Bronchial epithelial cell (primary cell): ENCODE measurements at regions not wholly inside any gene's neighbourhood (a gene's known extent, or its start where the extent isn't known, plus 50 kb on each side); places are given as distances from the start of the nearest gene placed in this dataset.

ENCODE experiments used
- DNase-seq: peaks from one replicate; pipeline ENCODE4 v3.0.0-alpha.2; 2010; ENCODE audit warnings: low read depth
- FAIRE-seq: peaks from 2 replicates; lab custom pipeline; 2011; peaks lifted over from hg19 to GRCh38; lab: Jason Lieb, UNC
- H3K27me3 ChIP-seq: 2 replicates; pipeline ENCODE4 v1.5.1; 2011; ENCODE audit warnings: low read length; ENCODE audit not compliant: control insufficient read depth, insufficient read depth
- H3K36me3 ChIP-seq: 2 replicates; pipeline ENCODE4 v1.5.1; 2011; ENCODE audit warnings: low read length; ENCODE audit not compliant: control insufficient read depth, insufficient read depth
- H3K4me3 ChIP-seq: 2 replicates; pipeline ENCODE4 v1.5.1; 2011; ENCODE audit warnings: mild to moderate bottlenecking, low read depth, low read length, control low read depth
- TF ChIP-seq, protein P1 (sequence below): IDR thresholded peaks from 2 replicates; pipeline ENCODE4 v1.5.1; 2011; ENCODE audit warnings: mild to moderate bottlenecking, moderate library complexity, low read length, control low read depth, inconsistent platforms; ENCODE audit not compliant: insufficient read depth, severe bottlenecking

DNA sequence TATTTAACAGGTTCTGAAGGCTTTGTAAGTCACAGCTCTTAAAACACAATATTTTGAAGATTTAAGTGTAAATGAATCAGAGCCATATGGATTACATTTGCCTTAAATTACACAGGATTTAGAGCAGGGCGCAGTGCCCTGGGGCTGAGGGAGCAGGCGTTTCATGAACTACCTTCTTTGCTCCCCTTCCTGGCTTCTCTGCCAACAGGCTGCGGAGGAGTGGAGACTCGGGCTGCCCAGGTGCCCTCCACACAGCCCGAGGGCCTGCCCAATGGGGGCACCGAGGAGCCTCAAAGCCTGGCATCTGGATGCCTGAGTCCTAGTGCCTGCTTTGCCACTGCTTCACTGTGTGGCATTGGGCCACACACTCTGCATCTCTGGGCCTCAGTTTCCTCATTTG is 90.6 kb upstream of the HAND1 start:
- no peaks in the 10 kb centered on the region for H3K27me3 ChIP-seq
- no peaks in the 10 kb centered on the region for H3K36me3 ChIP-seq
- DNase-seq, result no peak
- TF ChIP-seq, protein P1, sequence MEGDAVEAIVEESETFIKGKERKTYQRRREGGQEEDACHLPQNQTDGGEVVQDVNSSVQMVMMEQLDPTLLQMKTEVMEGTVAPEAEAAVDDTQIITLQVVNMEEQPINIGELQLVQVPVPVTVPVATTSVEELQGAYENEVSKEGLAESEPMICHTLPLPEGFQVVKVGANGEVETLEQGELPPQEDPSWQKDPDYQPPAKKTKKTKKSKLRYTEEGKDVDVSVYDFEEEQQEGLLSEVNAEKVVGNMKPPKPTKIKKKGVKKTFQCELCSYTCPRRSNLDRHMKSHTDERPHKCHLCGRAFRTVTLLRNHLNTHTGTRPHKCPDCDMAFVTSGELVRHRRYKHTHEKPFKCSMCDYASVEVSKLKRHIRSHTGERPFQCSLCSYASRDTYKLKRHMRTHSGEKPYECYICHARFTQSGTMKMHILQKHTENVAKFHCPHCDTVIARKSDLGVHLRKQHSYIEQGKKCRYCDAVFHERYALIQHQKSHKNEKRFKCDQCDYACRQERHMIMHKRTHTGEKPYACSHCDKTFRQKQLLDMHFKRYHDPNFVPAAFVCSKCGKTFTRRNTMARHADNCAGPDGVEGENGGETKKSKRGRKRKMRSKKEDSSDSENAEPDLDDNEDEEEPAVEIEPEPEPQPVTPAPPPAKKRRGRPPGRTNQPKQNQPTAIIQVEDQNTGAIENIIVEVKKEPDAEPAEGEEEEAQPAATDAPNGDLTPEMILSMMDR, result no peak
- no peak for FAIRE-seq
- no peak overlapping the region for H3K4me3 ChIP-seq

DNA sequence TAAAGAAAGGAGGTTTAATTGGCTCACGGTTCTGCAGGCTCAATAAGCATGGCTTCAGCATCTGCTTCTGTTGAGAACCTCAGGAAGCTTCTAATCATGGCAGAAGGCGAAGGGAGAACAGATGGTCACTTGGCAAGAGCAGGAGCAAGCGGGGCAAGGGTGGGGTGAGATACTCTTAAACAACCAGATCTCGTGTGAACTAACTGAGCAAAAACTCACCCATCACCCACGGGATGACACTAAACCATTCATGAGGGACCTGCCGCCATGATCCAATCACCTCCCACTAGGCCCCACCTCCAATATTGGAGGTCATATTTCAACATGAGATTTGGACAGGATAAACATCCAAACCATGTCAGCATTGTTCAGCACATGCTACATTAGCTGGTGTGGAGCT is 89.1 kb upstream of the HAND1 start:
- Histone ChIP-seq H3K36me3 (no peaks in the 10 kb centered on the region), H3K4me3 (no peak overlapping the region), H3K27me3 (no peaks in the 10 kb centered on the region)
- DNase-seq (no peak), FAIRE-seq (no peak)
- TF ChIP-seq, protein P1, result no peak

DNA sequence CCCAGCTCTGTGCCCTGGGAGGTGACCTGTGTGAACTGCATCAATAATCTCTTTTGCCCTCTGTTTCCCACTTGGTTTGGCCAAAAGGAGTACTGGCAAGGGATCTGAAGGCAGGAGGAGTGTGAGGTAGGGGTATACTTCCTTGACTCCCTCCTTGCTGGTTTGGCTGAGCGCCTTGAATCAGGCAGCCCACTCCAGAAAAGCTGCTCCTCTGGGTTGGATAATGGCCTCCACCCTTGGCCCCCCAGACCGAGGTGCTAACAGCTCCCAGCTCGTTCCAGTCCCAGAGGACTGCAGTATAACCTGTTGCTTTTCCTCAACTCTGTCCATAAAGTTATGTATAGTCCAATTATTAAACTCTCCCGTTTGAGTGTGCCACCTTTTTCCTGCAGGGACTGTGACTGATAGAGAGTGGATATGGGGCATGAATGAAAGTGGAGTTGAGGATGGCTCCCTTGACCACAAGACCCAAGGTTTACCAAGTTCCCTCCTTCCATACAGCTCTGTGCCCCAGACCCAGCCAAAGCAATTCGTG is 88.2 kb upstream of the HAND1 start:
- TF ChIP-seq, protein P1, result no peak
- DNase-seq (no peak), FAIRE-seq (no peak)
- Histone ChIP-seq H3K4me3 (no peak overlapping the region), H3K36me3 (no peaks in the 10 kb centered on the region), H3K27me3 (no peaks in the 10 kb centered on the region)

DNA sequence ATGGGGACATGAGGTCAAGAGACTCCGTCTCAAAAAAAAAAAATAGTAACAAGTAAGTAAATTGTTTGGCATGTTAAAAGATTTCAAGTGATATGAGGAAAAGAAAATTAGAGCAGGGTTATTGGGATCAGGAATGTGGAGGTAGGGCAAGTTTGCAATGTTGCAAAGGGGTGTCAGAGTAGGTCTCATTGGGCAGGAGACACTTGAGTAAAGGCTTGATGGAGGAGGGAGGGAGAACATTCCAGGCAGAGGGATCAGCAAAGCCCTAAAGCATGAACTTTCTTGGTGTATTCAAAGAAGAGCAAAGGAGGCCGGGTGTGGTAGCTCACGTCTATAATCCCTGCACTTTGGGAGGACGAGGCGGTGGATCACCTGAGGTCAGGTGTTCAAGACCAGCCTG is 87.1 kb upstream of the HAND1 start:
- Histone ChIP-seq H3K27me3 (no peaks in the 10 kb centered on the region), H3K36me3 (no peaks in the 10 kb centered on the region), H3K4me3 (no peak overlapping the region)
- TF ChIP-seq, protein P1, result no peak
- no peak for FAIRE-seq
- DNase-seq, result no peak

DNA sequence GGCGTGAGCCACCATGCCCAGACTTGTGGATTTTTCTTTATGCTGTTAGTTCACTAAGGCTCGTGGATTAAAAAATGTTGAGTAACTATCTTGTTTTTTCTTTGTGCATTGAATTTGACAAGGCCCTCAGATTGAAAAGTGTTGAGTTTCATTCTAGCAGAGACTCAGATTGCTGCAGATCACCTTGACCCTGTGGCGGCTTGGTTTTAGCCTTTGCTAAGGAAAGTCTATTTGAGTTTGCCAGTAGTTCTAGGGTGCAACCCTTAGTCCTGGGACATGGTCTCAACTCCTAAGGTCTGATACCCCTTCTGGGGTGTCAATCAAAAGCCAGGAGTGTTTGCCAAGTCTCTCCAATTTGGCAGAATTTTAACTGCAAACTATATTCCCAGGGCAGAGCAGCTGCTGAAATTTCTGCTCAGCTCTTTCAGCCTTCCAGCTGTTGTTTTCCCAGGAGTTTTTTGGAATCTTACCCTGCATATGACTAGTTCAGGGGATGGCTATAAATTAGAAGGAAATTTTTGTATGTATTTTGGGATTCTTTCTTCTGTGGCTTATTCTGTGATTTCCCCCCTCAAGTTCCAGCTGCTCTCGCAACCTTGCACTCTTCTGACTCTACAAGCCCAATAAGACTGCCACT is 84.3 kb upstream of the HAND1 start:
- Histone ChIP-seq H3K27me3 (no peaks in the 10 kb centered on the region), H3K36me3 (no peaks in the 10 kb centered on the region), H3K4me3 (no peak overlapping the region)
- TF ChIP-seq, protein P1, result no peak
- FAIRE-seq (no peak), DNase-seq (no peak)
